HCT116 (cell line): ENCODE measurements at regions not wholly inside any gene's neighbourhood (a gene's known extent, or its start where the extent isn't known, plus 50 kb on each side); places are given as distances from the start of the nearest gene placed in this dataset.

Experiments used
- CEBPB ChIP-seq: IDR thresholded peaks from 2 replicates; pipeline ENCODE4 v1.6.1; 2012; ENCODE audit warnings: low read depth
- CTCF ChIP-seq, 3 experiments: fragments of 200-600 bp in 1 of 3; sonication (generic) in 1 of 3; IDR thresholded peaks in 2 of 3; conservative IDR thresholded peaks in 1 of 3; 2 replicates each; pipeline ENCODE4 v1.5.1; 2012 to 2017; ENCODE audit warnings: low read depth in 2 of 3, low read length in 2 of 3, antibody characterized with exemption in 1 of 3, borderline replicate concordance in 1 of 3, control low read depth in 1 of 3, mild to moderate bottlenecking in 1 of 3, mixed read lengths in 1 of 3, mixed run types in 1 of 3, moderate library complexity in 1 of 3; ENCODE audit not compliant: insufficient read depth in 1 of 3
- ELF1 ChIP-seq: IDR thresholded peaks from 2 replicates; pipeline ENCODE4 v1.6.1; 2012; ENCODE audit warnings: low read depth, borderline replicate concordance
- EZH2 ChIP-seq: fragments of 200-600 bp; sonication (generic); IDR thresholded peaks from 2 replicates; pipeline ENCODE4 v1.6.1; 2017; ENCODE audit warnings: antibody characterized with exemption, mixed run types
- EZH2phosphoT487 ChIP-seq: fragments of 200-600 bp; IDR thresholded peaks from 2 replicates; pipeline ENCODE4 v1.6.1; 2018; ENCODE audit warnings: antibody characterized with exemption, borderline replicate concordance
- JUND ChIP-seq: IDR thresholded peaks from 2 replicates; pipeline ENCODE4 v1.6.1; 2012
- MAX ChIP-seq: IDR thresholded peaks from 2 replicates; pipeline ENCODE4 v1.6.1; 2012
- POLR2A ChIP-seq: IDR thresholded peaks from 2 replicates; pipeline ENCODE4 v1.7.0; 2011; ENCODE audit warnings: borderline replicate concordance; ENCODE audit not compliant: insufficient read depth, insufficient read length; ENCODE audit errors: extremely low read depth
- REST ChIP-seq: IDR thresholded peaks from 2 replicates; pipeline ENCODE4 v1.6.1; 2012; ENCODE audit warnings: low read depth
- SP1 ChIP-seq: IDR thresholded peaks from 2 replicates; pipeline ENCODE4 v1.6.1; 2012; ENCODE audit warnings: low read depth
- YY1 ChIP-seq: IDR thresholded peaks from 2 replicates; pipeline ENCODE4 v1.6.1; 2011; ENCODE audit warnings: low read length, low read depth, moderate library complexity, mild to moderate bottlenecking; ENCODE audit not compliant: insufficient replicate concordance; ENCODE audit errors: extremely low read depth

GRCh38 chr4:122218762-122219161, 66.6 kb downstream of the BLTP1 start:
- TF ChIP-seq JUND: no peak
- TF ChIP-seq REST: no peak
- TF ChIP-seq CTCF (IDR thresholded peaks at IDR 0.05 in 2 of 3, conservative IDR thresholded peaks at IDR 0.05 in 1 of 3; ENCODE audit: borderline replicate concordance in 1 of 3, insufficient read depth in 1 of 3, low read depth in 2 of 3, low read length in 2 of 3): peak in 2 of 3 experiments; percentile 33 to 55; a peak in 3 of 6 replicates
- TF ChIP-seq EZH2phosphoT487: no peak
- TF ChIP-seq EZH2: no peak
- no peak for TF ChIP-seq SP1
- TF ChIP-seq POLR2A: no peak
- no peak for TF ChIP-seq YY1
- TF ChIP-seq CEBPB: no peak
- TF ChIP-seq ELF1: no peak
- TF ChIP-seq MAX: no peak
